ENCODE measurements at regions not wholly inside any gene's neighbourhood (a gene's known extent, or its start where the extent isn't known, plus 50 kb on each side); places are given as distances from the start of the nearest gene placed in this dataset.

GRCh38 chr6:167565884-167566599 lies 241.2 kb downstream of the TTLL2 start (continued):
- peak; percentile 79 for TF ChIP-seq USF2 (CRISPR knock-in tag; IDR thresholded peaks at IDR 0.05)

GRCh38 chr6:167566711-167567141 lies 241.8 kb downstream of the TTLL2 start:
- no TSS peak for BruUV-seq (replicated peaks)
- Histone ChIP-seq H3K9me3 (replicated peaks; ENCODE audit: control insufficient read depth, insufficient read depth, low read depth, low read length) (no peaks in the 10 kb centered on the region), H3K4me1 (replicated peaks in 1 of 2; ENCODE audit: control insufficient read depth in 2 of 2, insufficient read depth in 2 of 2, low read length in 2 of 2) (peaks cover 5 to 10% of the 10 kb centered on the region in 2 experiments; a peak in 3 of 5 replicates), H3K36me3 (ENCODE audit: control insufficient read depth, insufficient read depth, low read length) (no peaks in the 10 kb centered on the region), H3K27ac (ENCODE audit: extremely low read depth, low read depth, low read length) (no peak overlapping the region), H3K9ac (ENCODE audit: insufficient read depth in 1 of 2, low read depth in 2 of 2, low read length in 2 of 2) (peak overlapping the region in 1 of 2 experiments; percentile 35; a peak in 1 of 4 replicates), H3K79me2 (ENCODE audit: control insufficient read depth, insufficient read depth, low read length) (no peaks in the 10 kb centered on the region), H3K4me2 (ENCODE audit: insufficient read depth, low read length) (no peak overlapping the region), H3K9me1 (ENCODE audit: control insufficient read depth, insufficient read depth, low read length) (no peaks in the 10 kb centered on the region), H4K20me1 (replicated peaks; ENCODE audit: control insufficient read depth, insufficient read depth, low read length) (peaks cover 16% of the 10 kb centered on the region; the same call in 1 of the 2 replicates), H2AFZ (ENCODE audit: low read depth, low read length) (no peak overlapping the region), H3K27me3 (ENCODE audit: control insufficient read depth in 2 of 2, insufficient read depth in 2 of 2, low read length in 2 of 2) (peaks cover 50 to 77% of the 10 kb centered on the region in 2 experiments), H3K4me3 (no peak overlapping the region)
- FAIRE-seq: no peak
- CTCF ChIA-PET (ENCODE audit: low intra/inter-chr PET ratio): no interaction called here
- POLR2A ChIA-PET: no interaction called here
- WGBS (ENCODE audit: insufficient coverage, low coverage, missing lambda C conversion rate): 3% methylated on average over 13 of the region's 13 CpGs
- TF ChIP-seq MBD2 (IDR thresholded peaks at IDR 0.05; ENCODE audit: borderline replicate concordance, low read depth) (no peak), BRD4 (IDR thresholded peaks at IDR 0.05) (no peak), ZNF12 (CRISPR knock-in tag; IDR thresholded peaks at IDR 0.05) (no peak)
- intact Hi-C loops (cut with micrococcal nuclease): no loop called here
- no peak for DNase-seq (ENCODE audit: extremely low read depth in 1 of 4, low spot score in 3 of 4)
- no peak; the same call in 2 of the 3 replicates for ATAC-seq
- in situ Hi-C loops (cut with MboI): no loop called here
